Loucy (cell line): ENCODE measurements at regions not wholly inside any gene's neighbourhood (a gene's known extent, or its start where the extent isn't known, plus 50 kb on each side); places are given as distances from the start of the nearest gene placed in this dataset.

Experiments
- H2AFZ ChIP-seq: fragments of 200-600 bp; sonication (generic); 2 replicates; pipeline ENCODE4 v1.6.0; 2016; ENCODE audit warnings: antibody characterized with exemption, mild to moderate bottlenecking, low read length, moderate library complexity
- H3F3A ChIP-seq: fragments of 200-600 bp; 2 replicates; pipeline ENCODE4 v1.6.0; 2016; ENCODE audit warnings: antibody characterized with exemption, low read depth, mild to moderate bottlenecking
- H3K27me3 ChIP-seq: fragments of 200-600 bp; sonication (generic); 2 replicates; pipeline ENCODE4 v1.6.1; 2014; ENCODE audit warnings: low read length, mild to moderate bottlenecking; ENCODE audit not compliant: insufficient read depth, poor library complexity, severe bottlenecking
- H3K36me3 ChIP-seq: fragments of 200-600 bp; sonication (generic); 2 replicates; pipeline ENCODE4 v1.6.1; 2016; ENCODE audit warnings: low read length; ENCODE audit not compliant: insufficient read depth
- H3K4me1 ChIP-seq: fragments of 200-600 bp; sonication (generic); 2 replicates; pipeline ENCODE4 v1.5.1; 2014; ENCODE audit warnings: low read length, mild to moderate bottlenecking; ENCODE audit not compliant: insufficient read depth, poor library complexity, severe bottlenecking
- H3K4me2 ChIP-seq: fragments of 200-600 bp; sonication (generic); 2 replicates; pipeline ENCODE4 v1.6.0; 2014; ENCODE audit warnings: antibody characterized with exemption, low read length, low read depth, mild to moderate bottlenecking; ENCODE audit not compliant: poor library complexity, severe bottlenecking
- H3K4me3 ChIP-seq: fragments of 200-600 bp; sonication (generic); 2 replicates; pipeline ENCODE4 v1.5.1; 2014; ENCODE audit warnings: low read length, mild to moderate bottlenecking, mixed read lengths; ENCODE audit not compliant: poor library complexity, severe bottlenecking
- H3K79me2 ChIP-seq: fragments of 200-600 bp; sonication (generic); 2 replicates; pipeline ENCODE4 v1.6.1; 2014; ENCODE audit warnings: low read length; ENCODE audit not compliant: insufficient read depth
- H3K9ac ChIP-seq: fragments of 200-600 bp; sonication (generic); 2 replicates; pipeline ENCODE4 v1.6.0; 2014; ENCODE audit warnings: mild to moderate bottlenecking, low read depth, low read length, moderate library complexity; ENCODE audit not compliant: poor library complexity, severe bottlenecking
- H3K9me2 ChIP-seq: fragments of 200-600 bp; sonication (generic); replicated peaks from 2 replicates; pipeline ENCODE4 v1.6.1; 2016; ENCODE audit warnings: low read depth, low read length, mixed read lengths
- H3K9me3 ChIP-seq: fragments of 200-600 bp; sonication (generic); 2 replicates; pipeline ENCODE4 v1.6.1; 2014; ENCODE audit warnings: mild to moderate bottlenecking, antibody characterized with exemption, low read length, low read depth; ENCODE audit not compliant: insufficient read depth
- H4K20me1 ChIP-seq: fragments of 200-600 bp; sonication (generic); 2 replicates; pipeline ENCODE4 v1.6.0; 2014; ENCODE audit warnings: antibody characterized with exemption, low read length, mild to moderate bottlenecking; ENCODE audit not compliant: insufficient read depth, poor library complexity, severe bottlenecking
- EZH2phosphoT487 ChIP-seq: fragments of 200-600 bp; IDR thresholded peaks from 2 replicates; pipeline ENCODE4 v1.6.1; 2018; ENCODE audit warnings: antibody characterized with exemption, mild to moderate bottlenecking, moderate library complexity, borderline replicate concordance
- TF ChIP-seq, protein P1 (sequence below): fragments of 200-600 bp; sonication (generic); conservative IDR thresholded peaks from 2 replicates; pipeline ENCODE4 v1.5.1; 2014; ENCODE audit warnings: mild to moderate bottlenecking, antibody characterized with exemption, low read length

DNA sequence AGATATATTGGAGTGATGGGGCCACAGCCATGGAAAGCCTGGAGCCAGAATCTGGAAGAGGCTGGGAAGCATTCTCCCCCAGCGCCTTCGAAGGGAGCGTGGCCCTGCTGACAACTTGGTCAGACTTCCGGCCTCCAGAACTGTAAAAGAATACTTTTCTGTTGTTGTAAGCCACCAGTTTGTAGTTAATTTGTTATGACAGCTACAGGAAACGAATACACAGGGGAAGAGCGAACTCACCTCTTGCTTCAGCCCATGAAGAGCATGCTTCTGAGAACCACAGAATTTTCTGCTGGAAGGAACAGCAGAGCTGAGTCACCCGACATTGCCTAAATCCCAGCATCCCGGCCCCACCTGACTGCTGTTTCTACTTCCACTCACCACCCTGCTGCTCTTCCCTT, 501.7 kb downstream of the SHQ1 start:
- Histone ChIP-seq H3F3A (peaks cover 27% of the 10 kb centered on the region), H2AFZ (no peak overlapping the region), H3K4me1 (peaks cover 87% of the 10 kb centered on the region), H3K9me3 (no peaks in the 10 kb centered on the region), H3K4me3 (peak overlapping the region; percentile 64), H3K4me2 (peak overlapping the region; percentile 73), H3K9me2 (no peaks in the 10 kb centered on the region), H3K9ac (peak overlapping the region; percentile 82), H3K36me3 (no peaks in the 10 kb centered on the region), H3K79me2 (no peaks in the 10 kb centered on the region), H4K20me1 (no peaks in the 10 kb centered on the region), H3K27me3 (no peaks in the 10 kb centered on the region)
- no peak for TF ChIP-seq EZH2phosphoT487
- TF ChIP-seq, protein P1, sequence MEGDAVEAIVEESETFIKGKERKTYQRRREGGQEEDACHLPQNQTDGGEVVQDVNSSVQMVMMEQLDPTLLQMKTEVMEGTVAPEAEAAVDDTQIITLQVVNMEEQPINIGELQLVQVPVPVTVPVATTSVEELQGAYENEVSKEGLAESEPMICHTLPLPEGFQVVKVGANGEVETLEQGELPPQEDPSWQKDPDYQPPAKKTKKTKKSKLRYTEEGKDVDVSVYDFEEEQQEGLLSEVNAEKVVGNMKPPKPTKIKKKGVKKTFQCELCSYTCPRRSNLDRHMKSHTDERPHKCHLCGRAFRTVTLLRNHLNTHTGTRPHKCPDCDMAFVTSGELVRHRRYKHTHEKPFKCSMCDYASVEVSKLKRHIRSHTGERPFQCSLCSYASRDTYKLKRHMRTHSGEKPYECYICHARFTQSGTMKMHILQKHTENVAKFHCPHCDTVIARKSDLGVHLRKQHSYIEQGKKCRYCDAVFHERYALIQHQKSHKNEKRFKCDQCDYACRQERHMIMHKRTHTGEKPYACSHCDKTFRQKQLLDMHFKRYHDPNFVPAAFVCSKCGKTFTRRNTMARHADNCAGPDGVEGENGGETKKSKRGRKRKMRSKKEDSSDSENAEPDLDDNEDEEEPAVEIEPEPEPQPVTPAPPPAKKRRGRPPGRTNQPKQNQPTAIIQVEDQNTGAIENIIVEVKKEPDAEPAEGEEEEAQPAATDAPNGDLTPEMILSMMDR: no peak

DNA sequence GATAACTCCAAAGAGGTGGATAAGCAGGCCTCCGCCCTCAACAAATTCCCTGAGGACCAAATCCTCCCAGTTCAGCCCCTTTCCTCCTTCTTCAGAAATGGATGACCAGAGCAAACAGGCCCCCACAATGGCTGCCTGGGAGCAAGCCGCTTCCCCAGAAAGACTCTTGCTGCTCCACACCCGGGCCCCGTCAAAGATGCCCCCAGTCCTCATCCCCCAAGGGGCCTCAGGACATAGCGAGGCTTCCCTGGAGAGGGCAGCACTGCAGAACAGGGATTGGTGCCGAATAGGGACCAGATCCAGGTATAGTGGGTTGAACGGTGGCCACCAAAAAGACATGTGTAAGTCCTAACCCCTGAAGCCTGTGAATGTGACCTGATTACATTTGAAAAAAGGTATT, 502.3 kb downstream of the SHQ1 start:
- Histone ChIP-seq H3K4me3 (peak overlapping the region; percentile 64), H2AFZ (no peak overlapping the region), H3K36me3 (no peaks in the 10 kb centered on the region), H3K9me2 (no peaks in the 10 kb centered on the region), H3K4me2 (peak overlapping the region; percentile 73), H3K9ac (peak overlapping the region; percentile 82), H3K79me2 (no peaks in the 10 kb centered on the region), H3F3A (peaks cover 27% of the 10 kb centered on the region), H4K20me1 (no peaks in the 10 kb centered on the region), H3K4me1 (peaks cover 87% of the 10 kb centered on the region), H3K9me3 (no peaks in the 10 kb centered on the region), H3K27me3 (no peaks in the 10 kb centered on the region)
- TF ChIP-seq, protein P1: no peak
- TF ChIP-seq EZH2phosphoT487: no peak

DNA sequence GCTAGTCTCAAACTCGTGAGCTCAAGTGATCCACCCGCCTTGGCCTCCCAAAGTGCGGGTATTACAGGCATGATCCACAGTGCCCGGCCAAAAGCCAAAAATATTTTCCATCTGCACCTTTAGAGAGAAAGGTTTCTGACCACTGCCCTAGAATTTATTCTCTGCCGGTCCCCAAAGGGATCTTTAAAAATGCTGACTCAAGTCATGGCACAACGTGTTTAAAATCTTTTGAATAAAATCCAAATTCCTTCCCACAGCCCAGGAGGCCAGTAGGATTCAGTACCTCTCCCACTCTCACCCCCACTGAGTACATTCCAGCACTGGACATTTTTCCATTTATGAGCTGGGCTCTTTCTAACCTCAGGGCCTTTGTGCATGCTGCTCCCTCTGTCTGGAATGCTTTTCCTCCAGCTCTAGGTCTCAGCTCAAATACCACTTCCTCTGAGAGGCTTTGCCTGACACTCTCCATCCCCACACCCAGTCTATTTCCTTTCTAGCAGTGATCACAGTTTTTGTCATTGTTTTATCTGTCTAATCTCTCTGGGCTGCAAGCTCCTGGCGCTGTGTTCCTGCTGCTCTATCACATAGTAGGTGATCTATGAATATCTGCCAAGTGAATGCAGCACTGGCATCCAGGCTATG, 502.9 kb downstream of the SHQ1 start:
- no peaks in the 10 kb centered on the region for H4K20me1 ChIP-seq
- H3K9me3 ChIP-seq: no peaks in the 10 kb centered on the region
- peak overlapping the region; percentile 64 for H3K4me3 ChIP-seq
- peak overlapping the region; percentile 73 for H3K4me2 ChIP-seq
- no peaks in the 10 kb centered on the region for H3K9me2 ChIP-seq
- H3K27me3 ChIP-seq: no peaks in the 10 kb centered on the region
- no peaks in the 10 kb centered on the region for H3K36me3 ChIP-seq
- no peaks in the 10 kb centered on the region for H3K79me2 ChIP-seq
- peaks cover 27% of the 10 kb centered on the region for H3F3A ChIP-seq
- no peak overlapping the region for H2AFZ ChIP-seq
- TF ChIP-seq, protein P1: no peak
- no peak for TF ChIP-seq EZH2phosphoT487
- H3K9ac ChIP-seq: peak overlapping the region; percentile 82
- peaks cover 81% of the 10 kb centered on the region for H3K4me1 ChIP-seq
